Mesendoderm (in vitro differentiated cells): ENCODE measurements at regions not wholly inside any gene's neighbourhood (a gene's known extent, or its start where the extent isn't known, plus 50 kb on each side); places are given as distances from the start of the nearest gene placed in this dataset.

Source experiments
- DNase-seq: peaks from one replicate; pipeline ENCODE4 v3.0.0; 2013
- H2AK5ac ChIP-seq: 2 replicates; pipeline ENCODE4 v1.6.1; 2013; ENCODE audit warnings: low read length, inconsistent platforms
- H2BK120ac ChIP-seq: 2 replicates; pipeline ENCODE4 v1.6.1; 2013; ENCODE audit warnings: low read depth, mild to moderate bottlenecking, low read length, moderate library complexity, mixed read lengths
- H2BK15ac ChIP-seq: replicated peaks from 2 replicates; pipeline ENCODE4 v1.6.1; 2013; ENCODE audit warnings: low read depth, mild to moderate bottlenecking, moderate library complexity
- H2BK5ac ChIP-seq: 2 replicates; pipeline ENCODE4 v1.6.1; 2013; ENCODE audit warnings: low read length, inconsistent platforms
- H3K18ac ChIP-seq: 2 replicates; pipeline ENCODE4 v1.6.1; 2013; ENCODE audit warnings: mild to moderate bottlenecking, low read length, mixed read lengths
- H3K23ac ChIP-seq: one replicate; pipeline ENCODE4 v1.6.1; 2013; ENCODE audit warnings: low read length
- H3K27ac ChIP-seq: 2 replicates; pipeline ENCODE4 v1.5.1; 2013; ENCODE audit warnings: low read depth, mild to moderate bottlenecking, inconsistent platforms, low read length, moderate library complexity
- H3K27me3 ChIP-seq: 2 replicates; pipeline ENCODE4 v1.6.1; 2013; ENCODE audit warnings: low read length, control low read depth, mild to moderate bottlenecking, inconsistent platforms; ENCODE audit not compliant: insufficient read depth, poor library complexity
- H3K36me3 ChIP-seq: 2 replicates; pipeline ENCODE4 v1.6.1; 2013; ENCODE audit warnings: low read length, inconsistent platforms; ENCODE audit not compliant: control insufficient read depth, insufficient read depth
- H3K4ac ChIP-seq: one replicate; pipeline ENCODE4 v1.6.1; 2013; ENCODE audit warnings: low read depth, mild to moderate bottlenecking, low read length, moderate library complexity
- H3K4me1 ChIP-seq: 2 replicates; pipeline ENCODE4 v1.6.1; 2013; ENCODE audit warnings: low read depth, low read length, inconsistent platforms; ENCODE audit not compliant: control insufficient read depth
- H3K4me2 ChIP-seq: 2 replicates; pipeline ENCODE4 v1.6.1; 2013; ENCODE audit warnings: low read length
- H3K4me3 ChIP-seq: 2 replicates; pipeline ENCODE4 v1.5.1; 2013; ENCODE audit warnings: mild to moderate bottlenecking, low read length
- H3K56ac ChIP-seq: one replicate; pipeline ENCODE4 v1.6.1; 2013; ENCODE audit warnings: low read length
- H3K79me1 ChIP-seq: 2 replicates; pipeline ENCODE4 v1.6.1; 2013; ENCODE audit warnings: low read length, inconsistent platforms
- H3K79me2 ChIP-seq: 2 replicates; pipeline ENCODE4 v1.6.1; 2013; ENCODE audit warnings: mild to moderate bottlenecking, low read length; ENCODE audit not compliant: control insufficient read depth, insufficient read depth
- H3K9ac ChIP-seq: 2 replicates; pipeline ENCODE4 v1.6.1; 2013; ENCODE audit warnings: low read length, inconsistent platforms
- H4K5ac ChIP-seq: one replicate; pipeline ENCODE4 v1.6.1; 2013; ENCODE audit warnings: low read length
- H4K8ac ChIP-seq: one replicate; pipeline ENCODE4 v1.6.1; 2013; ENCODE audit warnings: low read depth, mild to moderate bottlenecking, control low read depth, low read length, moderate library complexity
- WGBS: extraction: QIAGEN DNeasy Blood & Tissue Kit; methylation state at CpG from one replicate; pipeline ENCODE4 v1.1.7; 2013; ENCODE audit warnings: low lambda C conversion rate, missing lambda C conversion rate; ENCODE audit not compliant: insufficient coverage; ENCODE audit errors: extremely low coverage; 5-methylcytosine and 5-hydroxymethylcytosine counted together

GRCh38 chr13:112153364-112153763, 86.4 kb downstream of the SOX1 start:
- no peak overlapping the region for H3K27ac ChIP-seq
- no peak overlapping the region for H2AK5ac ChIP-seq
- H2BK120ac ChIP-seq = no peak overlapping the region
- H3K4ac ChIP-seq = no peak overlapping the region
- H2BK5ac ChIP-seq = no peak overlapping the region
- no peak overlapping the region for H4K8ac ChIP-seq
- no peaks in the 10 kb centered on the region for H3K27me3 ChIP-seq
- no peak overlapping the region for H3K23ac ChIP-seq
- no peak overlapping the region for H3K56ac ChIP-seq
- H3K9ac ChIP-seq = no peak overlapping the region
- no peak overlapping the region for H3K4me2 ChIP-seq
- H3K79me1 ChIP-seq = no peaks in the 10 kb centered on the region
- no peak for DNase-seq
- H3K36me3 ChIP-seq = no peaks in the 10 kb centered on the region
- no peak overlapping the region for H2BK15ac ChIP-seq
- no peak overlapping the region for H3K4me3 ChIP-seq
- no peak overlapping the region for H3K18ac ChIP-seq
- H3K4me1 ChIP-seq = no peaks in the 10 kb centered on the region
- no peaks in the 10 kb centered on the region for H3K79me2 ChIP-seq
- H4K5ac ChIP-seq = no peak overlapping the region
- no CpG with 5 or more reads among the region's 9 CpGs for WGBS

GRCh38 chr13:112153846-112154245, 86.9 kb downstream of the SOX1 start:
- H3K56ac ChIP-seq = no peak overlapping the region
- no peaks in the 10 kb centered on the region for H3K36me3 ChIP-seq
- no peak overlapping the region for H3K18ac ChIP-seq
- no peak overlapping the region for H4K8ac ChIP-seq
- WGBS = no CpG with 5 or more reads among the region's 6 CpGs
- no peak overlapping the region for H4K5ac ChIP-seq
- H2BK120ac ChIP-seq = no peak overlapping the region
- no peak overlapping the region for H2AK5ac ChIP-seq
- no peak overlapping the region for H3K27ac ChIP-seq
- no peak overlapping the region for H3K9ac ChIP-seq
- H3K27me3 ChIP-seq = no peaks in the 10 kb centered on the region
- no peaks in the 10 kb centered on the region for H3K4me1 ChIP-seq
- H2BK5ac ChIP-seq = no peak overlapping the region
- H3K4ac ChIP-seq = no peak overlapping the region
- DNase-seq = no peak
- H3K23ac ChIP-seq = no peak overlapping the region
- H2BK15ac ChIP-seq = no peak overlapping the region
- H3K79me1 ChIP-seq = no peaks in the 10 kb centered on the region
- no peaks in the 10 kb centered on the region for H3K79me2 ChIP-seq
- no peak overlapping the region for H3K4me2 ChIP-seq
- no peak overlapping the region for H3K4me3 ChIP-seq

- no peak overlapping the region for H3K4me3 ChIP-seq
- H2BK15ac ChIP-seq = no peak overlapping the region
- H3K79me2 ChIP-seq = no peaks in the 10 kb centered on the region
- no peaks in the 10 kb centered on the region for H3K27me3 ChIP-seq
- no peak overlapping the region for H3K56ac ChIP-seq
- no peak overlapping the region for H3K9ac ChIP-seq
- H3K23ac ChIP-seq = no peak overlapping the region
- no peak overlapping the region for H3K4me2 ChIP-seq
- H3K36me3 ChIP-seq = no peaks in the 10 kb centered on the region
- no peak overlapping the region for H3K18ac ChIP-seq
- H4K8ac ChIP-seq = no peak overlapping the region
- no peak overlapping the region for H3K4ac ChIP-seq
- H4K5ac ChIP-seq = no peak overlapping the region
- no peak overlapping the region for H2BK5ac ChIP-seq
- DNase-seq = no peak
- no peak overlapping the region for H2BK120ac ChIP-seq
- H3K4me1 ChIP-seq = no peaks in the 10 kb centered on the region
- H3K79me1 ChIP-seq = no peaks in the 10 kb centered on the region
- WGBS = no CpG with 5 or more reads among the region's 14 CpGs
- no peak overlapping the region for H2AK5ac ChIP-seq
- H3K27ac ChIP-seq = no peak overlapping the region
Measured at GRCh38 chr13:112154301-112155060, 87.5 kb downstream of the SOX1 start.

GRCh38 chr13:112158961-112159360, 92.0 kb downstream of the SOX1 start:
- Histone ChIP-seq H3K9ac (no peak overlapping the region), H3K79me1 (no peaks in the 10 kb centered on the region), H2BK120ac (no peak overlapping the region), H3K56ac (no peak overlapping the region), H3K4me3 (no peak overlapping the region), H4K8ac (no peak overlapping the region), H3K36me3 (no peaks in the 10 kb centered on the region), H3K27ac (no peak overlapping the region), H3K4me2 (no peak overlapping the region), H4K5ac (no peak overlapping the region), H3K18ac (no peak overlapping the region), H2BK5ac (no peak overlapping the region), H3K27me3 (no peaks in the 10 kb centered on the region), H3K79me2 (no peaks in the 10 kb centered on the region), H2AK5ac (no peak overlapping the region), H3K4ac (no peak overlapping the region), H3K4me1 (no peaks in the 10 kb centered on the region), H3K23ac (no peak overlapping the region), H2BK15ac (no peak overlapping the region)
- no peak for DNase-seq
- WGBS = no CpG with 5 or more reads among the region's 5 CpGs

- WGBS = no CpG with 5 or more reads among the region's 17 CpGs
- no peak overlapping the region for H3K4me3 ChIP-seq
Measured at GRCh38 chr13:112159575-112160547, 92.9 kb downstream of the SOX1 start.

More at GRCh38 chr13:112159575-112160547, 92.9 kb downstream of the SOX1 start:
- Histone ChIP-seq H3K79me1 (no peaks in the 10 kb centered on the region), H3K56ac (no peak overlapping the region), H4K8ac (no peak overlapping the region), H3K79me2 (no peaks in the 10 kb centered on the region), H3K23ac (no peak overlapping the region), H2BK120ac (no peak overlapping the region), H3K27ac (peak overlapping the region; percentile 21), H2AK5ac (no peak overlapping the region), H2BK15ac (no peak overlapping the region), H2BK5ac (no peak overlapping the region), H3K4me2 (no peak overlapping the region), H3K9ac (no peak overlapping the region), H3K4me1 (no peaks in the 10 kb centered on the region), H3K27me3 (no peaks in the 10 kb centered on the region), H4K5ac (no peak overlapping the region), H3K4ac (no peak overlapping the region), H3K18ac (no peak overlapping the region), H3K36me3 (no peaks in the 10 kb centered on the region)
- DNase-seq = no peak
